ENCODE measurements at regions not wholly inside any gene's neighbourhood (a gene's known extent, or its start where the extent isn't known, plus 50 kb on each side); places are given as distances from the start of the nearest gene placed in this dataset.

- TF ChIP-seq CTCF (conservative IDR thresholded peaks at IDR 0.05 in 1 of 2, IDR thresholded peaks at IDR 0.05 in 1 of 2; ENCODE audit: extremely low read depth in 1 of 2, insufficient read depth in 1 of 2, low read depth in 1 of 2, low read length in 2 of 2) (no peak), EZH2 (IDR thresholded peaks at IDR 0.05; ENCODE audit: borderline replicate concordance, low read length) (no peak)
Measured at GRCh38 chr2:16395601-16396000, 270.0 kb downstream of the CYRIA start.
